Natural killer cell treated with Interleukin-12 subunit alpha and Interleukin-12 subunit beta and Interleukin-15 and Interleukin-18, amount 100 ng/mL, for 72 hours (primary cell): ENCODE measurements at regions not wholly inside any gene's neighbourhood (a gene's known extent, or its start where the extent isn't known, plus 50 kb on each side); places are given as distances from the start of the nearest gene placed in this dataset.

Source experiments
- ATAC-seq, 2 donors: fragments of 150-1000 bp; cut with Tn5 transposase in 1 of 2; sonication (Bioruptor Pico), chemical (Tn5 transposase) in 1 of 2; 2 replicates each; pipeline ENCODE4 v1.10.0; 2021
- DNase-seq: peaks from one replicate; pipeline ENCODE4 v3.0.0; 2022; ENCODE audit warnings: low spot score
- H3K27ac Mint-ChIP-seq, 2 donors: 1 replicate in 1 of 2; 2 replicates in 1 of 2; pipeline ENCODE4 v1.8.0; 2022; ENCODE audit warnings: mixed read lengths in 2 of 2, mild to moderate bottlenecking in 1 of 2, moderate library complexity in 1 of 2
- H3K27me3 Mint-ChIP-seq, 2 donors: 1 replicate in 1 of 2; 2 replicates in 1 of 2; pipeline ENCODE4 v1.8.0; 2022; ENCODE audit warnings: mixed read lengths in 2 of 2
- H3K36me3 Mint-ChIP-seq: one replicate; pipeline ENCODE4 v1.8.0; 2022; ENCODE audit warnings: mixed read lengths
- H3K4me1 Mint-ChIP-seq, 2 donors: 1 replicate in 1 of 2; 2 replicates in 1 of 2; pipeline ENCODE4 v1.8.0; 2022; ENCODE audit warnings: low read depth in 2 of 2, mixed read lengths in 2 of 2, mild to moderate bottlenecking in 1 of 2
- H3K4me3 Mint-ChIP-seq: one replicate; pipeline ENCODE4 v1.8.0; 2022; ENCODE audit warnings: mixed read lengths
- H3K9me3 Mint-ChIP-seq: 2 replicates; pipeline ENCODE4 v1.8.0; 2022; ENCODE audit warnings: mixed read lengths

GRCh38 chr4:180120068-180120467 is 2123.1 kb upstream of the TENM3 start:
- H3K4me3 Mint-ChIP-seq = no peak overlapping the region
- ATAC-seq = no peak
- no peak overlapping the region for H3K27ac Mint-ChIP-seq
- H3K36me3 Mint-ChIP-seq = no peaks in the 10 kb centered on the region
- H3K4me1 Mint-ChIP-seq = no peaks in the 10 kb centered on the region
- no peak for DNase-seq
- no peaks in the 10 kb centered on the region for H3K27me3 Mint-ChIP-seq
- H3K9me3 Mint-ChIP-seq = peaks cover 16% of the 10 kb centered on the region

- Mint-ChIP-seq H3K36me3 (no peaks in the 10 kb centered on the region), H3K4me1 (no peaks in the 10 kb centered on the region), H3K4me3 (no peak overlapping the region), H3K9me3 (peaks cover 2% of the 10 kb centered on the region), H3K27me3 (no peaks in the 10 kb centered on the region), H3K27ac (no peak overlapping the region)
- no peak for DNase-seq
- ATAC-seq = no peak
Measured at GRCh38 chr4:180134091-180134866, 2108.9 kb upstream of the TENM3 start.

GRCh38 chr4:180141734-180142133 is 2101.5 kb upstream of the TENM3 start:
- Mint-ChIP-seq H3K27ac (no peak overlapping the region), H3K9me3 (peaks cover 7% of the 10 kb centered on the region), H3K36me3 (no peaks in the 10 kb centered on the region), H3K4me1 (no peaks in the 10 kb centered on the region), H3K27me3 (no peaks in the 10 kb centered on the region), H3K4me3 (no peak overlapping the region)
- ATAC-seq (no peak), DNase-seq (no peak)

GRCh38 chr4:180148737-180149136 is 2094.5 kb upstream of the TENM3 start:
- H3K36me3 Mint-ChIP-seq = no peaks in the 10 kb centered on the region
- H3K27ac Mint-ChIP-seq = no peak overlapping the region
- no peaks in the 10 kb centered on the region for H3K4me1 Mint-ChIP-seq
- DNase-seq (no peak), ATAC-seq (no peak)
- no peak overlapping the region for H3K4me3 Mint-ChIP-seq
- no peaks in the 10 kb centered on the region for H3K27me3 Mint-ChIP-seq
- H3K9me3 Mint-ChIP-seq = no peaks in the 10 kb centered on the region

GRCh38 chr4:180150818-180151217 is 2092.4 kb upstream of the TENM3 start:
- no peak overlapping the region for H3K27ac Mint-ChIP-seq
- no peak overlapping the region for H3K4me3 Mint-ChIP-seq
- ATAC-seq = no peak
- no peaks in the 10 kb centered on the region for H3K27me3 Mint-ChIP-seq
- no peak for DNase-seq
- no peaks in the 10 kb centered on the region for H3K4me1 Mint-ChIP-seq
- peaks cover 4% of the 10 kb centered on the region for H3K9me3 Mint-ChIP-seq
- H3K36me3 Mint-ChIP-seq = no peaks in the 10 kb centered on the region

GRCh38 chr4:180152831-180153230 is 2090.4 kb upstream of the TENM3 start:
- peaks cover 4% of the 10 kb centered on the region for H3K9me3 Mint-ChIP-seq
- no peak for ATAC-seq
- H3K27ac Mint-ChIP-seq = no peak overlapping the region

GRCh38 chr4:180153587-180153986 is 2089.6 kb upstream of the TENM3 start:
- DNase-seq = no peak
- Mint-ChIP-seq H3K27ac (no peak overlapping the region), H3K9me3 (peaks cover 7% of the 10 kb centered on the region), H3K4me1 (no peaks in the 10 kb centered on the region), H3K36me3 (no peaks in the 10 kb centered on the region), H3K4me3 (no peak overlapping the region), H3K27me3 (no peaks in the 10 kb centered on the region)
- ATAC-seq = no peak

More at GRCh38 chr4:180152831-180153230, 2090.4 kb upstream of the TENM3 start:
- no peaks in the 10 kb centered on the region for H3K27me3 Mint-ChIP-seq
- no peak for DNase-seq
- H3K4me3 Mint-ChIP-seq = no peak overlapping the region
- H3K4me1 Mint-ChIP-seq = no peaks in the 10 kb centered on the region
- no peaks in the 10 kb centered on the region for H3K36me3 Mint-ChIP-seq

- Mint-ChIP-seq H3K36me3 (no peaks in the 10 kb centered on the region), H3K27ac (no peak overlapping the region), H3K4me1 (no peaks in the 10 kb centered on the region), H3K9me3 (peaks cover 7% of the 10 kb centered on the region), H3K27me3 (no peaks in the 10 kb centered on the region), H3K4me3 (no peak overlapping the region)
- DNase-seq (no peak), ATAC-seq (no peak)
Measured at GRCh38 chr4:180156684-180157083, 2086.5 kb upstream of the TENM3 start.

- Mint-ChIP-seq H3K27ac (no peak overlapping the region), H3K36me3 (no peaks in the 10 kb centered on the region)
- no peak for ATAC-seq
Measured at GRCh38 chr4:180160195-180160983, 2082.8 kb upstream of the TENM3 start.

GRCh38 chr4:180164799-180165198 is 2078.4 kb upstream of the TENM3 start:
- H3K27ac Mint-ChIP-seq = no peak overlapping the region
- H3K36me3 Mint-ChIP-seq = peaks cover 6% of the 10 kb centered on the region
- no peaks in the 10 kb centered on the region for H3K27me3 Mint-ChIP-seq
- ATAC-seq = no peak
- H3K9me3 Mint-ChIP-seq = peaks cover 18% of the 10 kb centered on the region
- H3K4me3 Mint-ChIP-seq = no peak overlapping the region
- no peak for DNase-seq
- H3K4me1 Mint-ChIP-seq = no peaks in the 10 kb centered on the region

More at GRCh38 chr4:180160195-180160983, 2082.8 kb upstream of the TENM3 start:
- Mint-ChIP-seq H3K9me3 (peaks cover 6% of the 10 kb centered on the region), H3K4me1 (no peaks in the 10 kb centered on the region), H3K27me3 (no peaks in the 10 kb centered on the region), H3K4me3 (no peak overlapping the region)
- no peak for DNase-seq

GRCh38 chr4:180169394-180169793 is 2073.8 kb upstream of the TENM3 start:
- Mint-ChIP-seq H3K9me3 (peaks cover 19% of the 10 kb centered on the region), H3K27ac (no peak overlapping the region), H3K36me3 (peaks cover 6% of the 10 kb centered on the region), H3K4me3 (no peak overlapping the region), H3K4me1 (no peaks in the 10 kb centered on the region), H3K27me3 (no peaks in the 10 kb centered on the region)
- no peak for ATAC-seq
- DNase-seq = no peak

GRCh38 chr4:180169966-180170365 is 2073.2 kb upstream of the TENM3 start:
- H3K27me3 Mint-ChIP-seq = no peaks in the 10 kb centered on the region
- H3K4me3 Mint-ChIP-seq = no peak overlapping the region
- DNase-seq (no peak), ATAC-seq (no peak)
- H3K9me3 Mint-ChIP-seq = peaks cover 19% of the 10 kb centered on the region
- peaks cover 6% of the 10 kb centered on the region for H3K36me3 Mint-ChIP-seq
- no peaks in the 10 kb centered on the region for H3K4me1 Mint-ChIP-seq
- H3K27ac Mint-ChIP-seq = no peak overlapping the region

GRCh38 chr4:180179146-180179545 is 2064.1 kb upstream of the TENM3 start:
- H3K36me3 Mint-ChIP-seq = no peaks in the 10 kb centered on the region
- H3K4me1 Mint-ChIP-seq = no peaks in the 10 kb centered on the region
- no peak overlapping the region for H3K4me3 Mint-ChIP-seq
- no peaks in the 10 kb centered on the region for H3K27me3 Mint-ChIP-seq
- no peak overlapping the region for H3K27ac Mint-ChIP-seq
- no peak for DNase-seq
- H3K9me3 Mint-ChIP-seq = no peaks in the 10 kb centered on the region
- ATAC-seq = no peak

- H3K4me1 Mint-ChIP-seq = no peaks in the 10 kb centered on the region
- ATAC-seq (no peak), DNase-seq (no peak)
- peaks cover 16% of the 10 kb centered on the region for H3K9me3 Mint-ChIP-seq
- H3K27ac Mint-ChIP-seq = no peak overlapping the region
- no peak overlapping the region for H3K4me3 Mint-ChIP-seq
- no peaks in the 10 kb centered on the region for H3K27me3 Mint-ChIP-seq
- H3K36me3 Mint-ChIP-seq = no peaks in the 10 kb centered on the region
Measured at GRCh38 chr4:180189666-180190065, 2053.5 kb upstream of the TENM3 start.
